OCI-LY1 (cell line): ENCODE measurements at regions not wholly inside any gene's neighbourhood (a gene's known extent, or its start where the extent isn't known, plus 50 kb on each side); places are given as distances from the start of the nearest gene placed in this dataset.
A peak's percentile ranks its signal among the peaks of the same experiment; 100 is the strongest.

Experiments used
- H2AFZ ChIP-seq: fragments of 200-600 bp; sonication (generic), shearing (Covaris generic); 2 replicates; pipeline ENCODE4 v1.6.0; 2014; ENCODE audit warnings: antibody characterized with exemption, mild to moderate bottlenecking, low read length
- H3F3A ChIP-seq: fragments of 200-600 bp; sonication (generic), shearing (Covaris generic); 2 replicates; pipeline ENCODE4 v1.6.0; 2014; ENCODE audit warnings: mild to moderate bottlenecking, antibody characterized with exemption, low read length, moderate library complexity; ENCODE audit not compliant: insufficient read depth
- H3K27ac ChIP-seq: fragments of 200-600 bp; sonication (generic); 2 replicates; pipeline ENCODE4 v1.5.1; 2014; ENCODE audit warnings: low read length, mixed run types, mild to moderate bottlenecking, low read depth; ENCODE audit not compliant: poor library complexity, severe bottlenecking
- H3K27me3 ChIP-seq: fragments of 200-600 bp; sonication (generic); 2 replicates; pipeline ENCODE4 v1.6.0; 2014; ENCODE audit warnings: antibody characterized with exemption, mild to moderate bottlenecking, low read length, moderate library complexity; ENCODE audit not compliant: insufficient read depth
- H3K36me3 ChIP-seq: fragments of 200-600 bp; sonication (generic); 2 replicates; pipeline ENCODE4 v1.6.1; 2014; ENCODE audit warnings: mild to moderate bottlenecking, antibody characterized with exemption, low read length, moderate library complexity, mixed read lengths; ENCODE audit not compliant: insufficient read depth
- H3K4me1 ChIP-seq: fragments of 200-600 bp; sonication (generic); 2 replicates; pipeline ENCODE4 v1.5.1; 2014; ENCODE audit warnings: mild to moderate bottlenecking, low read length, moderate library complexity; ENCODE audit not compliant: insufficient read depth, severe bottlenecking
- H3K4me2 ChIP-seq: fragments of 200-600 bp; sonication (generic), shearing (Covaris generic); 2 replicates; pipeline ENCODE4 v1.6.1; 2014; ENCODE audit warnings: low read length
- H3K4me3 ChIP-seq: fragments of 200-600 bp; sonication (generic); 2 replicates; pipeline ENCODE4 v1.5.1; 2014; ENCODE audit warnings: low read length, low read depth, mild to moderate bottlenecking, mixed read lengths; ENCODE audit not compliant: poor library complexity, severe bottlenecking
- H3K79me2 ChIP-seq: fragments of 200-600 bp; shearing (Covaris generic); 2 replicates; pipeline ENCODE4 v1.6.1; 2016; ENCODE audit warnings: mixed run types, low read length, mixed read lengths; ENCODE audit not compliant: insufficient read depth
- H3K9ac ChIP-seq: fragments of 200-600 bp; sonication (generic), shearing (Covaris generic); 2 replicates; pipeline ENCODE4 v1.6.1; 2014; ENCODE audit warnings: mild to moderate bottlenecking, low read length, mixed read lengths
- H3K9me2 ChIP-seq: fragments of 200-600 bp; sonication (generic), shearing (Covaris generic); 2 replicates; pipeline ENCODE4 v1.6.1; 2014; ENCODE audit warnings: low read depth, mild to moderate bottlenecking, low read length, mixed read lengths
- H3K9me3 ChIP-seq: fragments of 200-600 bp; shearing (Covaris generic); 2 replicates; pipeline ENCODE4 v1.6.1; 2014; ENCODE audit warnings: low read length, mixed read lengths
- H4K20me1 ChIP-seq: fragments of 200-600 bp; sonication (generic), shearing (Covaris generic); 2 replicates; pipeline ENCODE4 v1.6.0; 2016; ENCODE audit warnings: mild to moderate bottlenecking, low read length; ENCODE audit not compliant: insufficient read depth
- EZH2 ChIP-seq: fragments of 200-600 bp; sonication (generic), shearing (Covaris generic); IDR thresholded peaks from 2 replicates; pipeline ENCODE4 v1.8.0; 2017; ENCODE audit warnings: borderline replicate concordance, mixed run types, mild to moderate bottlenecking, antibody characterized with exemption, low read length, moderate library complexity, mixed read lengths
- TF ChIP-seq, protein P1 (sequence below): fragments of 200-600 bp; sonication (generic), shearing (Covaris generic); IDR thresholded peaks from 2 replicates; pipeline ENCODE4 v1.5.1; 2017; ENCODE audit warnings: mild to moderate bottlenecking, antibody characterized with exemption, low read length, moderate library complexity, mixed read lengths

DNA sequence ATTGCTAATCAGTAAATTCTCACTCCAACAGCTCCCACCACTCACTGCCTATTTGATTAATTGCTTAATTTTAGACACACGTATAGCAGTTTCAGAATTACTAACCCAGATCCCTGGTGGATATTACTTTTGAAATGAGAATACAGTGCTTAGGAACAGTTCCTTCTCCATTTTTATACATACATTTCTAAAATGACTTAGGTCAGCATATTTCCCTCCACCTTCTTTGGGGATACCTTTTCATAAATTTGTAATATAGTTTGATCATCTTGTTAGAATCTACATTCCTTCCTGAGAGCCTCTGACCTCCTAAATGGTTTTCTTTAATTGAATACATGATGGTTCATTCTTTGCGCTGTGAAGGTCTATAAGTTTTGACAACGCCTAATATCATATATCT lies 279.8 kb upstream of the NETO1 start:
- no peak overlapping the region for H3K4me2 ChIP-seq
- no peak overlapping the region for H2AFZ ChIP-seq
- no peak overlapping the region for H3K9ac ChIP-seq
- no peak overlapping the region for H3K27ac ChIP-seq
- no peaks in the 10 kb centered on the region for H3K36me3 ChIP-seq
- H3K9me3 ChIP-seq: no peaks in the 10 kb centered on the region
- no peaks in the 10 kb centered on the region for H3K79me2 ChIP-seq
- no peaks in the 10 kb centered on the region for H3K27me3 ChIP-seq
- no peaks in the 10 kb centered on the region for H3K9me2 ChIP-seq
- H3K4me3 ChIP-seq: no peak overlapping the region
- H4K20me1 ChIP-seq: no peaks in the 10 kb centered on the region
- H3F3A ChIP-seq: no peaks in the 10 kb centered on the region
- TF ChIP-seq, protein P1, sequence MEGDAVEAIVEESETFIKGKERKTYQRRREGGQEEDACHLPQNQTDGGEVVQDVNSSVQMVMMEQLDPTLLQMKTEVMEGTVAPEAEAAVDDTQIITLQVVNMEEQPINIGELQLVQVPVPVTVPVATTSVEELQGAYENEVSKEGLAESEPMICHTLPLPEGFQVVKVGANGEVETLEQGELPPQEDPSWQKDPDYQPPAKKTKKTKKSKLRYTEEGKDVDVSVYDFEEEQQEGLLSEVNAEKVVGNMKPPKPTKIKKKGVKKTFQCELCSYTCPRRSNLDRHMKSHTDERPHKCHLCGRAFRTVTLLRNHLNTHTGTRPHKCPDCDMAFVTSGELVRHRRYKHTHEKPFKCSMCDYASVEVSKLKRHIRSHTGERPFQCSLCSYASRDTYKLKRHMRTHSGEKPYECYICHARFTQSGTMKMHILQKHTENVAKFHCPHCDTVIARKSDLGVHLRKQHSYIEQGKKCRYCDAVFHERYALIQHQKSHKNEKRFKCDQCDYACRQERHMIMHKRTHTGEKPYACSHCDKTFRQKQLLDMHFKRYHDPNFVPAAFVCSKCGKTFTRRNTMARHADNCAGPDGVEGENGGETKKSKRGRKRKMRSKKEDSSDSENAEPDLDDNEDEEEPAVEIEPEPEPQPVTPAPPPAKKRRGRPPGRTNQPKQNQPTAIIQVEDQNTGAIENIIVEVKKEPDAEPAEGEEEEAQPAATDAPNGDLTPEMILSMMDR: no peak
- TF ChIP-seq EZH2: no peak
- no peaks in the 10 kb centered on the region for H3K4me1 ChIP-seq

DNA sequence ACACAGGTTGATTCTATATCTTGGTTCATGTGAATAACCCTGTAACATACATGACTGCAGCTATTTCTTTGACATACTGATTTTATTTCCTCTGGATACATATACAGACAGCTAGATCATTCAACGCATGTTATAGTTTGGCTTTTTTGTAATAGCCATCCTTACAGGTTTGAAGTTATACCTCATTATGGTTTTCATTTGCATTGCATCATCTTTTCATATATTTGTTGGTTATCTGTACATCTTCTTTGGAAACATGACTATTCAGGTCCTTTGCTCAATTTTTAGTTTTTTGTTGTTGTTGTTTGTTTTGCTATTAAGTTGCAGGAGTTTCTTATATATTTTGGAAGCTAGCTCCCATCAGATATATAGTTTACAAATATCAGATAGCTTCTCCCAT lies 276.2 kb upstream of the NETO1 start:
- no peak overlapping the region for H3K4me3 ChIP-seq
- no peak overlapping the region for H2AFZ ChIP-seq
- no peak overlapping the region for H3K27ac ChIP-seq
- H3K79me2 ChIP-seq: no peaks in the 10 kb centered on the region
- H4K20me1 ChIP-seq: no peaks in the 10 kb centered on the region
- H3F3A ChIP-seq: no peaks in the 10 kb centered on the region
- H3K9me2 ChIP-seq: no peaks in the 10 kb centered on the region
- H3K4me1 ChIP-seq: no peaks in the 10 kb centered on the region
- TF ChIP-seq, protein P1: no peak
- no peak for TF ChIP-seq EZH2
- no peaks in the 10 kb centered on the region for H3K27me3 ChIP-seq
- H3K36me3 ChIP-seq: no peaks in the 10 kb centered on the region
- no peak overlapping the region for H3K9ac ChIP-seq
- H3K9me3 ChIP-seq: no peaks in the 10 kb centered on the region
- H3K4me2 ChIP-seq: no peak overlapping the region

DNA sequence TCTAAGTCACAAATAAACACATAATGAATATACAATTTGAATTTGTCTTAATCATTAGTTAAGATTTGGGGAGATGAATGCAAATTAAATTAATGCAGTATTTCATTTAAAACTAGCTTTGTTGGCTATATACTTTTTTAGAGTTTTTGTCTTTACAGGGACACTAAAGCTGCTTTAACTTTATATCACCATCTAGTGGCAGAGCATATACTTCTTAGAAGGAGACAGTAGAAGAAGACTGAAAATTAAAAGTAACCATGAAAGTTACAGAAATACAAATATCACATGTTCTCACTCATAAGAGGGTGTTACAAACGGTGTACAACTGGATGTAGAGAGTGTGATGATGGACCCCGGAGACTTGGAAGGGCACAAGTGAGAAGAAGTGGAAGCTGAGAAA lies 268.3 kb upstream of the NETO1 start:
- no peak for TF ChIP-seq EZH2
- TF ChIP-seq, protein P1: peak; percentile 50
- no peak overlapping the region for H3K4me3 ChIP-seq
- no peaks in the 10 kb centered on the region for H3K4me1 ChIP-seq
- no peaks in the 10 kb centered on the region for H3K36me3 ChIP-seq
- no peak overlapping the region for H3K27ac ChIP-seq
- H2AFZ ChIP-seq: no peak overlapping the region
- H3K79me2 ChIP-seq: no peaks in the 10 kb centered on the region
- H3K9me2 ChIP-seq: no peaks in the 10 kb centered on the region
- no peaks in the 10 kb centered on the region for H3K9me3 ChIP-seq
- H3K27me3 ChIP-seq: no peaks in the 10 kb centered on the region
- H3K9ac ChIP-seq: no peak overlapping the region
- H3F3A ChIP-seq: no peaks in the 10 kb centered on the region
- H4K20me1 ChIP-seq: no peaks in the 10 kb centered on the region
- no peak overlapping the region for H3K4me2 ChIP-seq
